Esophagus muscularis mucosa (tissue), 3 donors: ENCODE measurements at regions not wholly inside any gene's neighbourhood (a gene's known extent, or its start where the extent isn't known, plus 50 kb on each side); places are given as distances from the start of the nearest gene placed in this dataset.

Experiments used
- EP300 ChIP-seq: sonication (generic); formaldehyde crosslinking; IDR thresholded peaks from one replicate; pipeline ENCODE4 v1.6.1; 2017; ENCODE audit warnings: antibody characterized with exemption
- TF ChIP-seq, protein P1 (sequence below), 3 experiments: fragments of 200-600 bp in 2 of 3; fragments of 450-650 bp in 1 of 3; sonication (generic) in 2 of 3; IDR thresholded peaks; one replicate each; pipeline ENCODE4 v1.5.1; 2017 to 2019; ENCODE audit warnings: antibody characterized with exemption in 3 of 3, mild to moderate bottlenecking in 2 of 3, moderate library complexity in 1 of 3

DNA sequence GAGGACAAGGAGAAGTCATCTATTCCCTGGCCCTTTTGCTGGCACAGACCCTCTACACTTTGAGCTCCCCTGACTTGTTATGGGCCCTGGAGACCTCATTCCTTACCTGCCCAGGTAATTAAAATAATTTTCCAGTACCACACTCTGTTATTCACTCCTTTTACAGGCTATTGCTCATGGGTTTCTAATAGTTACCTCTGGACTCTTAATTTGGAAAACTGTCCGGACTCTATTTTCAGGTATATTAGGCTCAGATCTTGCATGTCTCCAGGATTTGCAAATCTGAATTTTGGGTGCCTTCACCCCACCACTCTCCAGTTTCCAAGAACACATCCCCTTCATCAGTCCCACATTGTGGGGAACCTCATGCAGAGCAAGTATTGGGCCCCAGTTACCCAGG, 186.8 kb upstream of the SESN3 start:
- TF ChIP-seq, protein P1, sequence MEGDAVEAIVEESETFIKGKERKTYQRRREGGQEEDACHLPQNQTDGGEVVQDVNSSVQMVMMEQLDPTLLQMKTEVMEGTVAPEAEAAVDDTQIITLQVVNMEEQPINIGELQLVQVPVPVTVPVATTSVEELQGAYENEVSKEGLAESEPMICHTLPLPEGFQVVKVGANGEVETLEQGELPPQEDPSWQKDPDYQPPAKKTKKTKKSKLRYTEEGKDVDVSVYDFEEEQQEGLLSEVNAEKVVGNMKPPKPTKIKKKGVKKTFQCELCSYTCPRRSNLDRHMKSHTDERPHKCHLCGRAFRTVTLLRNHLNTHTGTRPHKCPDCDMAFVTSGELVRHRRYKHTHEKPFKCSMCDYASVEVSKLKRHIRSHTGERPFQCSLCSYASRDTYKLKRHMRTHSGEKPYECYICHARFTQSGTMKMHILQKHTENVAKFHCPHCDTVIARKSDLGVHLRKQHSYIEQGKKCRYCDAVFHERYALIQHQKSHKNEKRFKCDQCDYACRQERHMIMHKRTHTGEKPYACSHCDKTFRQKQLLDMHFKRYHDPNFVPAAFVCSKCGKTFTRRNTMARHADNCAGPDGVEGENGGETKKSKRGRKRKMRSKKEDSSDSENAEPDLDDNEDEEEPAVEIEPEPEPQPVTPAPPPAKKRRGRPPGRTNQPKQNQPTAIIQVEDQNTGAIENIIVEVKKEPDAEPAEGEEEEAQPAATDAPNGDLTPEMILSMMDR (IDR thresholded peaks at IDR 0.05): no peak
- TF ChIP-seq EP300: no peak
